Non-pigmented ciliary epithelial cell (primary cell): ENCODE measurements at regions not wholly inside any gene's neighbourhood (a gene's known extent, or its start where the extent isn't known, plus 50 kb on each side); places are given as distances from the start of the nearest gene placed in this dataset.
"Not testable (repeated sequence)": the region's sequence is repeated elsewhere in the genome, so short reads cannot be mapped to it uniquely, and the experiment has no call there.

Experiments
- DNase-seq: peaks from one replicate; pipeline ENCODE4 v3.0.0-alpha.2; 2010; ENCODE audit warnings: low read depth

DNA sequence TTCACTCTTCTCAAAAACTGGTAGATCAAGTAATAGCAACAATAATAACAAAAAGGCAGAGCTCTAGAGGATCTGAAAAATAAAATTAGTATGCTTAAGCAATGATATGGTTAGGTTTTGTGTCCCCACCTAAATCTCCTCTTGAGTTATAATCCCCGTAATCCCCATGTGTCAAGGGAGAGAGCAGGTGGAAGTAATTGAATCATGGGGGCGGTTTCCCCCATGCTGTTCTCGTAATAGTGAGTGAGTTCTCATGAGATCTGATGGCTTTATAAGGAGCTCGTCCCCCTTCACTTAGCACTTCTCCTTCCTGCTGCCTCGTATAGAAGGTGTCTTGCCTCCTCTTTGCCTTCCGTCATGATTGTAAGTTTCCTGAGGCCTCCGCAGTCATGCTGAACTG is 60.2 kb upstream of the ABHD2 start:
- DNase-seq, result no peak

DNA sequence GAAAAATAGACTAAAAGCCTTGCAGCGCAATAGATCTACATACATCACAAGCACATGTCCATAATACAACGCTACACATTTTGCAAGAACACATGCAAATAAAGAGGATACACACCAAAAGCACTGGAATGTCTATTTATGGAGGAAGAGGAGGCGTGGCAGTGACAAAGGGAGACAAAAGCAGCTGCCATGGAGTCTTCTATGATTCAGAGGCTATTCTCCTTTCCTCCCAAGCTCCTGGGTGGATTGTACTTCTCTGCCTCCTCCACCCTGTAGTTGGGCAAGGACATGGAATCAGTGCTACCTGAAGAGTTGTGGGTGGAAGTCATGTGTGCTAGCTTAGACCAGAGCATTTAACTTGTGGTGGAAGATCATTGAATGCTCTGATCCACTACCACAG is 57.9 kb upstream of the ABHD2 start:
- no peak for DNase-seq

GRCh38 chr15:89031637-89032285 is 56.5 kb upstream of the ABHD2 start:
- DNase-seq, result not testable (repeated sequence)

GRCh38 chr15:89034305-89034704 is 54.0 kb upstream of the ABHD2 start:
- DNase-seq, result no peak

DNA sequence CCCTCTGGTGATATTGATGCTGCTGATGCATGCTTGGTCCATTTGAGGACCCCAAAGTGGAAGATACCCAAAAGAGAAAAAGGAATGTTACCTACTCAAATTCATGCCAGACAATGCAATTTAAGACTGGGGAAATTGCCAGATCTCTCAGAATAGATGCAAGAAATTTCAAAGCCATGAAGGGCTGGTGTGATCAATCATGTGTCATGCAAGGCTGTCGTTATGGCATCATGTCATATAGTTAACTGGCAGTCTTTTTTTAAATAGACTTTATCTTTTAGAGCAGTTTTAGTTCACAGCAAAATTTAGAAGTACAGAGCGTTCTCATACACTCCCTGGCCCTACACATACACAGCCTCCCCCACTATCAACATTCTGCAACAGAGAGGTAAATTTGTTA is 53.1 kb upstream of the ABHD2 start:
- no peak for DNase-seq

DNA sequence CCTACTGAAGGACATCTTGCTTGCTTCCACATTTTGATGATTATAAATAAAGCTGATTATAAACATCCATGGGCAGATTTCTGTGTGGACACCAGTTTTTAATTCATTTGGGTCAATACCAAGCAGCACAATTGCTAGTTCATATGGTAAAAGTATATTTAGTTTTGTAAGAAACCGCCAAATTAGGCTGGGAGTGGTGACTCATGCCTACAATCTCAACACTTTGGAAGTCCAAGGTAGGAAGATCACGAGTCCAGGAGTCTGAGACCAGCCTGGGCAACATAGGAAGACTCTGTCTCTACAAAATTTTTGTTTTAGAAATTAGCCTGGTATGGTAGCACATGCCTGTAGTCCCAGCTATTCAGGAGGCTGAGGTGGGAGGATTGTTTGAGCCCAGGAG is 52.6 kb upstream of the ABHD2 start:
- DNase-seq, result no peak

GRCh38 chr15:89038146-89038545 is 50.1 kb upstream of the ABHD2 start:
- DNase-seq, result no peak
